PFSK-1 (cell line): ENCODE measurements at regions not wholly inside any gene's neighbourhood (a gene's known extent, or its start where the extent isn't known, plus 50 kb on each side); places are given as distances from the start of the nearest gene placed in this dataset.

Source experiments
- FOXP2 ChIP-seq: optimal IDR thresholded peaks from 2 replicates; pipeline ENCODE3; 2011; ENCODE audit warnings: borderline replicate concordance, control low read depth, inconsistent platforms; ENCODE audit not compliant: insufficient read depth; ENCODE audit errors: extremely low read length, extremely low read depth
- POLR2AphosphoS5 ChIP-seq: IDR thresholded peaks from 2 replicates; pipeline ENCODE4 v1.6.1; 2012; ENCODE audit warnings: low read depth, mild to moderate bottlenecking, control low read depth, low read length, moderate library complexity
- SIN3A ChIP-seq: IDR thresholded peaks from 2 replicates; pipeline ENCODE4 v1.6.1; 2012; ENCODE audit warnings: mild to moderate bottlenecking, low read length, moderate library complexity, borderline replicate concordance; ENCODE audit not compliant: insufficient read depth
- TAF1 ChIP-seq: IDR thresholded peaks from 2 replicates; pipeline ENCODE4 v1.6.1; 2012; ENCODE audit warnings: low read length, control low read depth, borderline replicate concordance; ENCODE audit not compliant: insufficient read depth
- TF ChIP-seq, protein P1 (sequence below), 2 experiments: IDR thresholded peaks; 2 replicates each; pipeline versions ENCODE4 v1.6.1 to v1.8.0; 2011 to 2012; ENCODE audit warnings: low read depth in 2 of 2, low read length in 2 of 2, control low read depth in 1 of 2, inconsistent platforms in 1 of 2, mild to moderate bottlenecking in 1 of 2, moderate library complexity in 1 of 2; ENCODE audit not compliant: insufficient read depth in 1 of 2

DNA sequence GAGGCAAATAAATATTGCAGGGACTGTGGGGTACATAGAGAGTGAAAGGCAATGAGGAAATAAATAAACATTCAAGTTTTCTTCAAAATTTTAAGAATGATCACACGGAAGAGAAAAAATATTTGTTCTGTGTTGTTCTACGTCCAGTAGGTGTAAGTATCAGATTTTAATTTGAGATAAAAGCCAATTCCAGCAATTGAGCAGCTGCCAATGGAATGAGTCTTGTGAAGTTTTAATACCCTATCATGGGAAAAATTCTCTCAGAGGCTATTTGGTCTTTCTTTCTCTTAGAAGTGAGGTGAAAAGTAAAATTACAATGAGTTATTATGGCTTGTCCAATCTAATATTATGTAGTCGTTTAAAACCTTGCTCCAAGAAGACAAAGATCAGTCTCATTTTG is 195.7 kb upstream of the CITED2 start:
- TF ChIP-seq, protein P1, sequence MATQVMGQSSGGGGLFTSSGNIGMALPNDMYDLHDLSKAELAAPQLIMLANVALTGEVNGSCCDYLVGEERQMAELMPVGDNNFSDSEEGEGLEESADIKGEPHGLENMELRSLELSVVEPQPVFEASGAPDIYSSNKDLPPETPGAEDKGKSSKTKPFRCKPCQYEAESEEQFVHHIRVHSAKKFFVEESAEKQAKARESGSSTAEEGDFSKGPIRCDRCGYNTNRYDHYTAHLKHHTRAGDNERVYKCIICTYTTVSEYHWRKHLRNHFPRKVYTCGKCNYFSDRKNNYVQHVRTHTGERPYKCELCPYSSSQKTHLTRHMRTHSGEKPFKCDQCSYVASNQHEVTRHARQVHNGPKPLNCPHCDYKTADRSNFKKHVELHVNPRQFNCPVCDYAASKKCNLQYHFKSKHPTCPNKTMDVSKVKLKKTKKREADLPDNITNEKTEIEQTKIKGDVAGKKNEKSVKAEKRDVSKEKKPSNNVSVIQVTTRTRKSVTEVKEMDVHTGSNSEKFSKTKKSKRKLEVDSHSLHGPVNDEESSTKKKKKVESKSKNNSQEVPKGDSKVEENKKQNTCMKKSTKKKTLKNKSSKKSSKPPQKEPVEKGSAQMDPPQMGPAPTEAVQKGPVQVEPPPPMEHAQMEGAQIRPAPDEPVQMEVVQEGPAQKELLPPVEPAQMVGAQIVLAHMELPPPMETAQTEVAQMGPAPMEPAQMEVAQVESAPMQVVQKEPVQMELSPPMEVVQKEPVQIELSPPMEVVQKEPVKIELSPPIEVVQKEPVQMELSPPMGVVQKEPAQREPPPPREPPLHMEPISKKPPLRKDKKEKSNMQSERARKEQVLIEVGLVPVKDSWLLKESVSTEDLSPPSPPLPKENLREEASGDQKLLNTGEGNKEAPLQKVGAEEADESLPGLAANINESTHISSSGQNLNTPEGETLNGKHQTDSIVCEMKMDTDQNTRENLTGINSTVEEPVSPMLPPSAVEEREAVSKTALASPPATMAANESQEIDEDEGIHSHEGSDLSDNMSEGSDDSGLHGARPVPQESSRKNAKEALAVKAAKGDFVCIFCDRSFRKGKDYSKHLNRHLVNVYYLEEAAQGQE (IDR thresholded peaks at IDR 0.05; ENCODE audit: insufficient read depth in 1 of 2, low read depth in 2 of 2, low read length in 2 of 2) = no peak
- TF ChIP-seq POLR2AphosphoS5 = no peak
- TF ChIP-seq FOXP2 = no peak
- no peak for TF ChIP-seq SIN3A
- no peak for TF ChIP-seq TAF1

DNA sequence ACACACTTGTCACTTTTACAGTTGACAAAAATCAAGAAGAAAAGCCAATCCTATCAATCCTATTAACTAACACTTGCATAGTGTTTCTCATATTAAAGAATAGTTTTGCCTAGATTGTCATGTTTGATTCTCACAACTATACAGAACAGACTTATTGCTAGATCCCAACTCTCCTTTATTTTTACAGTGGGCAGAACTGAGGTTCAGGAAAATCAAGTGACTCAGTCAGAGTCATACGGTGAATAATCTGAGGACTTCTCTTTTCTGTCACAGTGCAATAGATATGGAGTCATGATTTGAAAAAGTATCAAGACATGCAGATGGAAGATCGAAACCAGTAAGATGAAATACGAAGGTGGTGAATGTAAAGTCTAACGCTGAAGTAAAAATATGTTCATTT is 195.1 kb upstream of the CITED2 start:
- TF ChIP-seq, protein P1 (IDR thresholded peaks at IDR 0.05; ENCODE audit: insufficient read depth in 1 of 2, low read depth in 2 of 2, low read length in 2 of 2) = no peak
- no peak for TF ChIP-seq TAF1
- TF ChIP-seq FOXP2 = no peak
- TF ChIP-seq POLR2AphosphoS5 = no peak
- no peak for TF ChIP-seq SIN3A

DNA sequence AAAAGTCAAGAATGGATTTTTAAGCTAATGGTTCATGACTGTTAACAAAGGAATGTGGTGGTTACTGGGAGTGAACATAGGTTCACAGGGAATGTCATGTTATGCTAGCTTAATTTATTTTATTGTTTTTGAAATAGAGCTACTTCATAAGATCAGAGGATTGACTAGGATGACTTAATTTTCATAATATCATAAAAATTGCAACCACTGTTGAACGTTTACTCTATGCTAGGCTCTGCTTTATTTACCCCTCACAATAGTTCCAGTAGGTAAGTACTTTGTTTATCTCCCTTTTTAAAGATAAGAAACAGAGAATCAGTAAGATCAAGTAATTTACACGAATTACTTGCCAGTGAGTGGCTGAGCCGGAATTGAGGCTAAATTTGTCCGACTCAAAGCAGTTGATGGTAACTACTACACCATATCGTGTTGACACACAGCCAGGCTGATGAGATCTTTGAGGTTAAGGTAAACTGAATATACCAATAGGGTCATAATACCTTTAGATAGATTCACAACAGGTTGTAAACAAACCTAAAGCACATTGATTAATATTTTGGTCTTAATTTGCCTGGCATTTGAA is 194.6 kb upstream of the CITED2 start:
- TF ChIP-seq, protein P1 (IDR thresholded peaks at IDR 0.05; ENCODE audit: insufficient read depth in 1 of 2, low read depth in 2 of 2, low read length in 2 of 2) = no peak

DNA sequence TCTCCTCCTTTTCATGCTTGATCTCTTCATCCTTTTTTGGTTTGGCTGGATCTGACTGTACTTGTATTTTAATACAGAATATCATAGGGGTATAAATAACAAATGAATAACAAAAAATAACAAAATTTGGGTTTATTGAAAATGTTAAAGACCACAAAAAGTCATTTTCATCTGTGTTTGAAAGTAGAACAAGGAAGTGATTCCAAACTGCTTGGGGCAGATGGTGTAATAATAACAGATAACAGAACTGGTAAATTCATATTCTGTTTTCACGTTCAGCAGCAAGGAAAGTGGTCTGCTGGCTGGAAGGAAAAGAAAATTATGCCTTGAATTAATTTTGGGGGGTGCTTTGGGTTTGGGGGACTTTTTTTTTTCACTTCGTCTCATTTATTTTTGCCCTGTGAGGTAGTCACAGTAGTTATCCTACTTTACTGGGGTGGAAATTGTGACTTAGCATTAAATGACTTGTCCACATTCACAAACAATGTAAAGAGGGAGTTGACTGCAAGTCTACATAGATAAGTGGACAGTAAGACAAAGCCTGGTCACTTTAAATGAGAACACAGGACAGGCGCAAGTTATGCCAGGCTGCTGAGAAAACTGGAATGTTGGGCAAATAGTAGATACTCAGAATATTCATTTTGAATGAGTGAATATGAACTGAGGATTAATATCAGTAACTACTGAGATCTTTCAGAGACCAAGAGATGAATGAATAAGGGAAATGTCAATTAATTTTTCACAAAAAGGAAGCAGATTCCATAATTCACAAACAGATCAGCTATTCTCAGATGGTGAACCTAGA is 193.9 kb upstream of the CITED2 start:
- no peak for TF ChIP-seq TAF1
- TF ChIP-seq POLR2AphosphoS5 = no peak
- TF ChIP-seq SIN3A = no peak
- TF ChIP-seq FOXP2 = no peak
- TF ChIP-seq, protein P1 (IDR thresholded peaks at IDR 0.05; ENCODE audit: insufficient read depth in 1 of 2, low read depth in 2 of 2, low read length in 2 of 2) = no peak
